B cell (primary cell): ENCODE measurements at regions not wholly inside any gene's neighbourhood (a gene's known extent, or its start where the extent isn't known, plus 50 kb on each side); places are given as distances from the start of the nearest gene placed in this dataset.

ENCODE experiments used
- ATAC-seq: fragments of 200-7000 bp; cut with Tn5 transposase; one replicate; pipeline ENCODE4 v1.10.0; 2021; ENCODE audit warnings: low read depth, mild to moderate bottlenecking, moderate number of reproducible peaks, moderate library complexity
- CTCF ChIA-PET: fragments of 350-600 bp; sonication (Branson Sonifier 250); formaldehyde crosslinking; loops from one replicate; lab custom pipeline; 2021; ENCODE audit warnings: antibody characterized with exemption, inconsistent platforms; lab: Charles Lee
- POLR2A ChIA-PET: fragments of 350-600 bp; sonication (Branson Sonifier 250); formaldehyde crosslinking; loops from one replicate; lab custom pipeline; 2021; ENCODE audit warnings: antibody characterized with exemption; lab: Charles Lee
- DNase-seq: peaks from one replicate; pipeline ENCODE4 v3.0.0; 2013
- H2AFZ ChIP-seq: 2 replicates; pipeline ENCODE4 v1.6.1; 2012; ENCODE audit warnings: mild to moderate bottlenecking, low read depth, low read length; ENCODE audit not compliant: insufficient read depth, poor library complexity, severe bottlenecking
- H3K27ac ChIP-seq, 2 donors: 1 replicate in 1 of 2; 2 replicates in 1 of 2; pipeline ENCODE4 v1.5.1; 2012 to 2013; ENCODE audit warnings: low read length in 2 of 2, mild to moderate bottlenecking in 2 of 2, moderate library complexity in 1 of 2
- H3K27me3 ChIP-seq, 4 experiments: fragments of 200-600 bp in 1 of 4; sonication (generic) in 1 of 4; replicated peaks in 1 of 4; 1 replicate in 2 of 4; 2 replicates in 2 of 4; pipeline versions ENCODE4 v1.6.1 to v1.7.0; 2013 to 2016; ENCODE audit warnings: low read length in 3 of 4, mild to moderate bottlenecking in 2 of 4, mixed read lengths in 1 of 4, moderate library complexity in 1 of 4; ENCODE audit not compliant: insufficient read depth in 4 of 4, control insufficient read depth in 3 of 4; ENCODE audit errors: control extremely low read depth in 1 of 4
- H3K36me3 ChIP-seq, 2 experiments: replicated peaks in 1 of 2; 1 replicate in 1 of 2; 2 replicates in 1 of 2; pipeline versions ENCODE4 v1.6.1 to v1.7.1; 2013; ENCODE audit warnings: low read length in 1 of 2; ENCODE audit not compliant: insufficient read depth in 2 of 2, control insufficient read depth in 1 of 2; ENCODE audit errors: control extremely low read depth in 1 of 2, extremely low read depth in 1 of 2
- H3K4me1 ChIP-seq, 2 donors: fragments of 200-600 bp in 1 of 2; sonication (generic) in 1 of 2; 1 replicate in 1 of 2; 2 replicates in 1 of 2; pipeline versions ENCODE4 v1.5.1 to v1.6.1; 2013 to 2017; ENCODE audit warnings: low read length in 2 of 2; ENCODE audit not compliant: control insufficient read depth in 2 of 2, insufficient read depth in 2 of 2
- H3K4me2 ChIP-seq: replicated peaks from 2 replicates; pipeline ENCODE3; 2012; ENCODE audit warnings: mild to moderate bottlenecking, low read depth, low read length; ENCODE audit not compliant: poor library complexity, severe bottlenecking
- H3K4me3 ChIP-seq, 5 experiments: fragments of 200-600 bp in 1 of 5; sonication (generic) in 1 of 5; 1 replicate in 3 of 5; 2 replicates in 2 of 5; pipeline versions ENCODE4 v1.5.1 to v1.7.0; 2011 to 2016; ENCODE audit warnings: low read length in 4 of 5, mild to moderate bottlenecking in 4 of 5, low read depth in 2 of 5, control low read depth in 1 of 5, moderate library complexity in 1 of 5; ENCODE audit not compliant: insufficient read depth in 1 of 5; ENCODE audit errors: control extremely low read depth in 1 of 5, extremely low read depth in 1 of 5
- H3K79me2 ChIP-seq: fragments of 200-600 bp; sonication (generic); one replicate; pipeline ENCODE4 v1.6.0; 2016; ENCODE audit warnings: low read length; ENCODE audit not compliant: control insufficient read depth, insufficient read depth
- H3K9ac ChIP-seq: fragments of 200-600 bp; sonication (generic); 2 replicates; pipeline ENCODE4 v1.6.1; 2017; ENCODE audit warnings: mild to moderate bottlenecking, low read length, moderate library complexity
- H3K9me3 ChIP-seq, 3 donors: one replicate each; pipeline versions ENCODE4 v1.6.1 to v1.7.1; 2013; ENCODE audit warnings: low read length in 2 of 3; ENCODE audit not compliant: control insufficient read depth in 2 of 3, insufficient read depth in 1 of 3; ENCODE audit errors: control extremely low read depth in 1 of 3
- H4K20me1 ChIP-seq: 2 replicates; pipeline ENCODE4 v1.6.0; 2012; ENCODE audit warnings: mild to moderate bottlenecking, low read length; ENCODE audit not compliant: insufficient read depth, control insufficient read depth, poor library complexity, severe bottlenecking
- H3K27ac Mint-ChIP-seq: one replicate; pipeline ENCODE4 v1.8.0; 2021; ENCODE audit warnings: mixed read lengths
- H3K27me3 Mint-ChIP-seq: one replicate; pipeline ENCODE4 v1.8.0; 2021; ENCODE audit warnings: mixed read lengths
- H3K4me1 Mint-ChIP-seq: one replicate; pipeline ENCODE4 v1.8.0; 2021; ENCODE audit warnings: mixed read lengths
- H3K4me3 Mint-ChIP-seq: one replicate; pipeline ENCODE4 v1.8.0; 2021; ENCODE audit warnings: mixed read lengths
- H3K9me3 Mint-ChIP-seq: one replicate; pipeline ENCODE4 v1.8.0; 2022; ENCODE audit warnings: mixed read lengths; ENCODE audit not compliant: insufficient read depth
- EZH2 ChIP-seq: IDR thresholded peaks from 2 replicates; pipeline ENCODE4 v1.6.1; 2012; ENCODE audit warnings: borderline replicate concordance, low read depth, mild to moderate bottlenecking, moderate library complexity, low read length; ENCODE audit not compliant: insufficient read depth, poor library complexity, severe bottlenecking
- WGBS: methylation state at CpG from one replicate; pipeline ENCODE4 v1.1.5; 2013; ENCODE audit warnings: missing lambda C conversion rate; ENCODE audit not compliant: insufficient coverage; 5-methylcytosine and 5-hydroxymethylcytosine counted together
- intact Hi-C: fragments of 100-400 bp; cut with micrococcal nuclease; formaldehyde crosslinking; loops from one replicate; pipeline ENCODE4 v1.10.0; 2022
- TF ChIP-seq, protein P1 (sequence below): fragments of 200-600 bp; IDR thresholded peaks from one replicate; pipeline ENCODE4 v1.8.0; 2022; ENCODE audit warnings: antibody characterized with exemption, mild to moderate bottlenecking

DNA sequence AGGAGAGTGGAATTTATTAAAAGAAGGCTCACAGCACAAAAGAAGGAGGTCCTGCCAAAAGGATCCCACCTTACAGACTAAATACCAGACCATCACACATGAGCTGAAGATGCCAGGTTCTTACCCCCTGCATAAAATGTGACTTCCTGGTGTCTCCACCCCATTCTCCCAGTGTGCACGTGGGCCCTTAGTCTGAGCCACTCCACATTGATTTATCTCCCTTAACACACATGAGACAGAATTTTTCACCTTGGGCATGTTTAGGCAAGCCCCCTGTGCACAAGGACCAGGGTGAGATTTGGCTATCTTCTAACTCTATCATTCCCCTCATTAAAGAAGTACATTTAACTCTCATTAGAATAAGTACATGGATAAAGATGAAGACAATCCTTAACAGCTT lies 916.7 kb downstream of the PLOD2 start:
- no peak overlapping the region for H3K4me3 Mint-ChIP-seq
- no peaks in the 10 kb centered on the region for H3K4me1 Mint-ChIP-seq
- H3K27ac Mint-ChIP-seq: no peak overlapping the region
- Histone ChIP-seq H3K4me3 (no peak overlapping the region), H2AFZ (no peak overlapping the region), H3K4me1 (no peaks in the 10 kb centered on the region), H3K27me3 (no peaks in the 10 kb centered on the region), H3K36me3 (no peaks in the 10 kb centered on the region), H3K9ac (no peak overlapping the region), H4K20me1 (no peaks in the 10 kb centered on the region), H3K9me3 (peaks cover 0 to 7% (median 4%) of the 10 kb centered on the region in 3 donors), H3K79me2 (no peaks in the 10 kb centered on the region), H3K4me2 (no peak overlapping the region), H3K27ac (no peak overlapping the region)
- 78% methylated on average over 1 of the region's 1 CpG for WGBS
- no peak for DNase-seq
- CTCF ChIA-PET: no interaction called here
- H3K27me3 Mint-ChIP-seq: no peaks in the 10 kb centered on the region
- TF ChIP-seq, protein P1, sequence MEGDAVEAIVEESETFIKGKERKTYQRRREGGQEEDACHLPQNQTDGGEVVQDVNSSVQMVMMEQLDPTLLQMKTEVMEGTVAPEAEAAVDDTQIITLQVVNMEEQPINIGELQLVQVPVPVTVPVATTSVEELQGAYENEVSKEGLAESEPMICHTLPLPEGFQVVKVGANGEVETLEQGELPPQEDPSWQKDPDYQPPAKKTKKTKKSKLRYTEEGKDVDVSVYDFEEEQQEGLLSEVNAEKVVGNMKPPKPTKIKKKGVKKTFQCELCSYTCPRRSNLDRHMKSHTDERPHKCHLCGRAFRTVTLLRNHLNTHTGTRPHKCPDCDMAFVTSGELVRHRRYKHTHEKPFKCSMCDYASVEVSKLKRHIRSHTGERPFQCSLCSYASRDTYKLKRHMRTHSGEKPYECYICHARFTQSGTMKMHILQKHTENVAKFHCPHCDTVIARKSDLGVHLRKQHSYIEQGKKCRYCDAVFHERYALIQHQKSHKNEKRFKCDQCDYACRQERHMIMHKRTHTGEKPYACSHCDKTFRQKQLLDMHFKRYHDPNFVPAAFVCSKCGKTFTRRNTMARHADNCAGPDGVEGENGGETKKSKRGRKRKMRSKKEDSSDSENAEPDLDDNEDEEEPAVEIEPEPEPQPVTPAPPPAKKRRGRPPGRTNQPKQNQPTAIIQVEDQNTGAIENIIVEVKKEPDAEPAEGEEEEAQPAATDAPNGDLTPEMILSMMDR: no peak
- TF ChIP-seq EZH2: no peak
- intact Hi-C loops: no loop called here
- POLR2A ChIA-PET: no interaction called here
- H3K9me3 Mint-ChIP-seq: peaks cover 5% of the 10 kb centered on the region
- ATAC-seq: no peak

DNA sequence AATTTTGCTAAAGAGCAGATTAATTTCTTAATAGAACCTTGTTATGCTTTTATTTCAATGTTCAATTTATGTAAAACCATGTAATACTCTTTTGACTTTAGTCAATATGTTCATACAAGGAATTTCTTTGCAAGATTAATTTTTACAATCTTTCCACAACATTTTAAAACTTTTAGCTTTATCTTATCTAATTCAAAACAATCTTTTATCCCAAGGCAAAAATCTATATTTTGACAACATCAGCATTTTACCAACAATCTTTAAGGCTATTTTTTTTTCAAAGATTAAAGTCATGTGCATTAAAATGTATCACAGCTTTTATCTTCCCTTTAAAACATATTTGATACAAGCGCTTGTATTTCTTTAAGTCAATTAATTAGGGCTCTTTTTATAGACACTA lies 914.7 kb downstream of the PLOD2 start:
- H3K36me3 ChIP-seq: no peaks in the 10 kb centered on the region
- no CpG with 5 or more reads among the region's 1 CpG for WGBS
- H4K20me1 ChIP-seq: no peaks in the 10 kb centered on the region
- no peak for TF ChIP-seq EZH2
- TF ChIP-seq, protein P1: no peak
- no peak overlapping the region for H2AFZ ChIP-seq
- H3K9ac ChIP-seq: no peak overlapping the region
- Mint-ChIP-seq H3K4me1 (no peaks in the 10 kb centered on the region), H3K27ac (no peak overlapping the region), H3K9me3 (peaks cover 12% of the 10 kb centered on the region), H3K4me3 (no peak overlapping the region), H3K27me3 (no peaks in the 10 kb centered on the region)
- no peaks in the 10 kb centered on the region for H3K4me1 ChIP-seq
- H3K27me3 ChIP-seq: no peaks in the 10 kb centered on the region
- CTCF ChIA-PET: no interaction called here
- peaks cover 2 to 15% (median 4%) of the 10 kb centered on the region in 3 donors for H3K9me3 ChIP-seq
- H3K79me2 ChIP-seq: no peaks in the 10 kb centered on the region
- POLR2A ChIA-PET: no interaction called here
- DNase-seq (no peak), ATAC-seq (no peak)
- no peak overlapping the region for H3K4me3 ChIP-seq
- H3K27ac ChIP-seq: no peak overlapping the region
- no peak overlapping the region for H3K4me2 ChIP-seq
- intact Hi-C loops: no loop called here
